HG03520 (cell line): ENCODE measurements at regions not wholly inside any gene's neighbourhood (a gene's known extent, or its start where the extent isn't known, plus 50 kb on each side); places are given as distances from the start of the nearest gene placed in this dataset.

ENCODE experiments used
- ATAC-seq: cut with Tn5 transposase; IDR thresholded peaks from one replicate; pipeline ENCODE4 v1.9.1; 2021; ENCODE audit warnings: mild to moderate bottlenecking, moderate library complexity; ENCODE audit not compliant: unreplicated experiment

DNA sequence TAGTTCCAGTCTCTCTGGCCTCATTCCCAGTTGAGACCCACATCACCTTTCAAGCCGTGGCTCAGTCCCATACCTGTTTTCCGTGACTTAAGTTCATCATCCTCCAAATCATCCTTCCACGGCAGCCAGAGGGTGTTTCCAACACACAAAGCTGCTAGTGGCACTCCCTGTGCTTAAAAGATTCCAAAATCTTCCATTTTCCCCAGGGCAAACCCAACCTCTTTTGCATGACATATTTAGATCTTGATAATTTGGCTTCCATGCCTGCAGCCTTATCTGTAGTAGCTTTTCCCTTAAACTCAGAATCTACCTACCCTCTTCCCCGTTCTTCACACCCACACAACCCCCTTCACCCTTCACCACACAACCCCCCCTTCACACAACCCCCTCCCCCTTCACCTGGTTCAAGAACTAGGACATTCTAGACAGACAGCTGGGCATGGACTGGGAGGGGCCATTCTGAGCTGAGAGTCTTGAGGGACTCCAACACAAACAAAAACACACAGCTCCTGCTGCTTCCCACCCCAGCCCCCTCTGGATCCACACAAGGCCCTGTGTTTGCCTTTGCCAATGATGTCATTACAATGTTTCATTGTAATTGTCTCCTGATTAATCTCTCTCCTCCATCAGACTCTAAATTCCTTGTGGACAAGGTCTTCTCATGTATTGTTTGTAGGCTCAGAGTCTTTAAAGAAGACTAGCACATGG, 268.2 kb downstream of the SH3GL2 start:
- ATAC-seq = no peak

DNA sequence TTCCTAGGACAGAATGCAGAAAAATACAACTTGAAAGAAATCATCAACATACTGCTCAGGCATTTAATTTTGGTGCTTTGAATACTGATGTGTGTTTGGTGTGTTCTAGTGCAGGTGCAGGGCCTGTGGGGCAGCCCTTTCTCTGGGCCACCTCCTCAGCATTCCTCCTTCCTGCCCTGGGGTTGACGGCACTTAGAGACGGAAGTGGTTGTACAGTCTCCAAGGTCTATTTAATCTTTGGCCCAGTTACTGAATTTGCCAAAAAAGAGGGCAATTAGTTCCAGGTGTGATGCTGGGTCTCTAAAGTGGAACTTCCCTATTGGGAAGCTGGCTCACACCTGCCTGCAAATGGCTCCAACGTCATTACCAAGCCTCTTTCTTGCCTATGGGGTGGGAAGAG, 269.0 kb downstream of the SH3GL2 start:
- no peak for ATAC-seq

DNA sequence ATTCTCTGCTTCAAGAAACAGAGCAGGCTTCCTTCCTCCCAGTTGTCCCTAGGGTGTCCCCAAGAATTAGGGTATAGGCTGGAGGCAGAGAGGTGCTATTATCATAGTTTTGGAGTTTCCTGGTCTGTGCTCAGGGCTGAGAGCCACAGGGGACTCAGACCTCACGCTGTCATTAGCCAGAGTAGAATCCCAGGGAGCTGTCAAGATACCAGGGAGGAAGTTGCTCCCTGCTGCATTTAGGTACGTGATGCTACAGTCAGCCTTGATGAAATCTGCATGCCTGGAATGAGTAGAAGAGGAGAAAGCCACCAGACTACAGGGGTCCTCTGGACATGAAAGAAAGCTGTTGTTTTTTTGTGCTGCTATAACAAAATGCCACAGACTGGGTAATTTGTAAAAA, 273.2 kb downstream of the SH3GL2 start:
- ATAC-seq = no peak

DNA sequence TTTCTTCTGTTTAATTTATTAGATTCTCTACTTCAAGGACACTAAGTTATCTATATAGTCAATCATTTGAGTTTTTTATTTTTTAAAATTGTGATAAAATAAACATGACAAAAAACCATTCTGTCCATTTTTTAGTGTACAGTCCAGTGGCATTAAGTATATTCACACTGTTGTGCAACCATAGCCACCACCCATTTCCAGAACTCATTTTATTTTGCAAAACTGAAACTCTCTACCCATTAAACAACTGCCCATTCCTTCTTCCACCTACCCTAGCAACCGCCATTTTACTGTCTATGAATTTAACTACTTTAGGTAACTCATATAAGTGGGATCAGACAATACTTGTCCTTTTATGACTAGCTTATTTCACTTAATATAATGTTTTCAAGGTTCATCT, 275.6 kb downstream of the SH3GL2 start:
- no peak for ATAC-seq

DNA sequence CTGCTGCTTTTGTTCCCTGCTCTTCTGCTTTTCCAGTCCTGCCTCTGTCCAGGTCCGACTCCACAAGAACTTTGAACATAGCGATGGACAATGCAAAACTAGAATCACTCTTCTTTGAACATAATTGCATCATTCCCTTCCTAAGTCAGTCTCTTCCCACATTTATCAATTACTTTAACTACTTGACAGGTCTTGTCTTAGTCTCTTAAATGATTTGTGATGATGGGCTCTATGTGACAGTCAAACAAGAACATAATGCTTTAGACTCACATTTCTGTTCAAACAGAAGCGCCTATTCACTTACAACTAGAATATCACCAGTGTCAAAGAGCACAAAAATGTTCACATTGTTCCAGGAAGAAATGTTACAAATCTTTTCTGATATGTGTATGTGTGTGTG, 278.1 kb downstream of the SH3GL2 start:
- no peak for ATAC-seq

DNA sequence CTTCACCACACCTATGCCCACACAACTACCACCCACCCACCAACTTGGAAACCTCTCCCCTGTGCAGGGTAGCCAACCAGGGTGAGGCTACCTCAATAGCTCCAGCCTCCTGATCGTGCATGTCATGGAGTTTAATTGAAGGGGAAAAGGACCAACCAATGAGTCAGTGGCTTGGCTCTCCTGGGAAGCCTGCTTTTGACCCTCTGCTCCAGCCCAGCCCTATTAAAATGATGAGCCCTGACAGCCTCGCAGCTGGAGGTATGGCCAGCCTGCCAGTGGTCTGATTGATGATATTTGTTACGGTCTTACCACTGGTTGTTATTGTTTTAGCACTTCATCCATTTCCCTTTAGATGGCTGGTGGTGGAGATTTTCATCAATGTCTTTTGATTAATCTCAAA, 280.4 kb downstream of the SH3GL2 start:
- ATAC-seq = no peak

DNA sequence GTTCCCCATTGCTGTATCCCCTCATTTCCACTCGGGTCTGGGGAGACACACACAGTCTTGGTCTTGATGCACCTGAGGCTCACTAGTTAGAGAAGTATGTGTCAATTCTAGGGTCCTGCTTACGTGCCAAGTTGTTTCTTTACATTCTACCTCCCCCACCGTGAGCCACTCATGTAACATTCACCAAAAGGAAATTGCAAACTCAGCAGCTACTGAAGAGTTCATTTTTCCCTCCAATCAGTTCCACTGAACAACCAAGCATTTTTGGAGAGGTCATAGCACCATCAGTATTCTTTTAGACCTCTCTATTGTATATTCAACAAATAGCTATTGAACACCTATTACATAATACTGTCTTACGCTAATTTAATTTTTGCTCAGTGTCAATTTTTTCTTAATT, 281.1 kb downstream of the SH3GL2 start:
- no peak for ATAC-seq

DNA sequence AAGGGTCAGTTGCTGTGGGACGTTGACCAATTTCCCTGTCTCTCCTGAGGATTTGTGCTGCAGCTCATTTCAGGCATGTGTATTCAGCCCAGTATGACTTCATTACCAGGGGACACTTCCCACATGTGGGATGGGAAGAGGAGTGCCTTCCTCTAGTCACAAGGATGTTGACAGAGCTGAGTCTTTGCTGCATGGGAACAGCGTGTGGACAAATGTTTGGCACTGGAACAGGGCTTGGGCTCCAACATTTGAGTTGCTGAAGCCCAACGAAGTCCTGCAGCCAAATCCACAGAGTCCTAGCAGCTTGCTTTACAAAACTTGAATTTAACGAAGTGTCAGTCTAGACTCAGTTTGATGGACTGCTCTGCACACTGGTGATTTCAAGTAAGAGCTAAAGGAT, 283.2 kb downstream of the SH3GL2 start:
- ATAC-seq = no peak

DNA sequence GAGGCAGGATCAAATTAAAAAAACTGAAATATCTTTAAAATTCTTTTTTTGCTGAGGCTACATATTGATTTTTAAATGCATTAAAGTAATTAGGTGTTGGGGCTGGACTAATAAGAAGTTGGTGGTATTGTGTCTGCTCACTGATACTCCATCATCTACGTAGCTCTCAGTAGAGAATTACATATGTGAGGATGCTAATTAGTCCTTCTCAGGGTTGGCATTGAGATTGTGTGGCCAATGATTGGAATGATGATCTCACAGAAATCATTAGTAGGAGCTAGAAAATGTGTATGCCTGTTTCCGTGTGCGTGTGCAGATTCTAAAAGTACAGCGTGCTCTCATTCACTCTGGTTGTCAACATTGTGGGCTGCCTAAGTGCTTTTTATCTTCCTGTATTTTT, 283.8 kb downstream of the SH3GL2 start:
- ATAC-seq = no peak

DNA sequence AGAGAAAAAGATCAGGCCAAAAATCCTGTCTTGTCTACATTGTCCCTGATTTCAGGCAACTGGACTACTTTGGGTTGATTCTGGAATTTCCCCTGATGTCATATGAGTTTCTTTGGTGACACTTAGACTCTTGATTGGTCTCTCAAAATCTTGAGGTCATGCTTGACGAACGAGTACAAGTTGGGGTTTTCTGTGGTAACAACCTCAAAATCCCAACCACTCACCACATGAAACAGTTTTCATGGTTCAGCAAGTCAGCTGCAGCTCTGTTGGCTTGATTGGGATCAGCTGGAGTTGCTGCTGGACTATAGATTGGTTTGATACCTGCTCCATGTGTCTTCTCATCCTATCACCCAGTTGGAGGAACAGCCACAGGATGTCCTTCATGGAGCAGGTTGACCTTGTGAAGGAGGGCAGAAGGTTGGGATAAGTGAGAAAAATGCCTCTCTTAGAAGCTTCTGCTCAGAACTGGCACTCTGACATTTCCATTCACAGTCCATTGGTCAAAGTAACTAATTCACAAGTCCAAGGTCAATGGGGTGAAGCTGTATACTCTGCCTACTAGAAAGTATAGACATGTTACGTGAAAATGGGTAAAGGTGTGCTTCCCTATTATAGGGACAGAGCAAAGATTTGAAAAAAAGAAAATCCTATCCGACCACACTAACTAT, 284.5 kb downstream of the SH3GL2 start:
- ATAC-seq = peak; percentile 83

DNA sequence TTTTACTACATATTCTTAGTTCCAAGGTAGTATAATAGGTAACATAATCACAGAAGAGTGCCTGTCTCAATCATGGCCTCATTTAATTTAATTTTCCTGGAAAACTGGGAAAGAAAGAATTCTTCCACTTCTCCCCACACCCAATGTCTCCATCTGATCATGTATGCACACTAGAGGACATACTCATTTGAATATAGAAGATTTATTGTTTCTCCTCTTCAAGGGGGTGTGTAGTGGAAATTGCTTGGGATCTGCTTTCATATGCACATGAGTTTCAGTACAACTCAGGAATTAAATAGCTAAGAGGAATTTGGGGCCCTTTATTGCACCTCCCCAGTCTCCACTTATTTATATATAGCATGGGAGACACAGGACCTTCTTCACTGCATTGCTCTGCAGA, 285.1 kb downstream of the SH3GL2 start:
- ATAC-seq = no peak

DNA sequence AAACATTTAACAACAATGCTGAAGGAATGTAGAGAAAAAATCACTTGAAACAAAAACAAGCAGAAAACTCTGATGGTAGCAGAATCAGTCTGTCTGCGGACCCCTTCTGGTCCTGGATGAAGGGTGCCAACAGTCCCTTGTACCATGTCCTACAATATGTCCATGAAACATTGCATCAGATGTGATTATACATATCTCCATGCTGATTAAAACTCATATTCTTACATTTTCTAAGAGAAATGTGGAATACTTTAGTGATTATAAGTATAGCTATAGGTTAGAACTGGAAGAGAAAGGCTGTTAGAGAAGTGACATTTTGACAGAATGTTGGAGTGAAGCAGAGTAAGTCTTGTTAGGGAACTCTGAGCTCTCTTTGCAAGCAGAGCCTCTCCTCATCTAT, 286.1 kb downstream of the SH3GL2 start:
- no peak for ATAC-seq

DNA sequence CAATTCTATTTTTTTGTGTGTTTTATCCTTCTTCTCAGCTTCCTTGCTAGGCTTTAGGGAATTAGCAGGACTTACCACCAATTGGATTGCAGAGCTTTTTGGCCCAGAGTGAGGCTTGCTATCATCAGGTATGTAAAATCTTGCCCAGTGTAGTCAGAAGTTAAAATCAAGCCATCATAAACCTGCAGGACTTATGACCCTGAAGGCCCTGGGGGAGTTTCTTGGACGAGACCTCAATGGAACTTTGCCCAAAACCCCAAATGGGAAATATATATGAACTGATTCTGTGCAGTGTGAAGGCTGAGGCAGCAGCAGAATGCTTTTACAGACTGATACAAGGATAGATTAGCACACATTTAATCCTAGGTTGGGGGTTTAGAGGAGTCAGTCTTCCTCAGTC, 287.0 kb downstream of the SH3GL2 start:
- no peak for ATAC-seq

DNA sequence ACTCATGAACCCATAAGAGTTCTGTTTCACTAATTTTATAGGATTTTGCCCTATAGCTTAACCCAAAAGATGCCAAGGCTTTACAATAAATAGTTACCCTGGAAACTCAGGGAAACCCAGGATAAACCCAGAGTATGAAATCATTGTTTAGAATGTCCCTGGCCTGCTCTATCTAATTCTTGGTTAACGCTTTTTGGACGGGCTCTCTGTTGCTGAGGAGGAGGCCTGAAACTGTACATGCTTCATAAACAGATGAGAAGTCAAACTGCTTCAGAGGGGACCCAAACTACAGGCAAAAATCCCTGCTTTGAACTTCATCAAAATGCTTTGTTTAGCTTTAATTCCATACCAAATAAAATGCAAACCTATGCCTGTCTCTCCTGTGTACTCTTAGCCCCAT, 291.9 kb downstream of the SH3GL2 start:
- no peak for ATAC-seq

DNA sequence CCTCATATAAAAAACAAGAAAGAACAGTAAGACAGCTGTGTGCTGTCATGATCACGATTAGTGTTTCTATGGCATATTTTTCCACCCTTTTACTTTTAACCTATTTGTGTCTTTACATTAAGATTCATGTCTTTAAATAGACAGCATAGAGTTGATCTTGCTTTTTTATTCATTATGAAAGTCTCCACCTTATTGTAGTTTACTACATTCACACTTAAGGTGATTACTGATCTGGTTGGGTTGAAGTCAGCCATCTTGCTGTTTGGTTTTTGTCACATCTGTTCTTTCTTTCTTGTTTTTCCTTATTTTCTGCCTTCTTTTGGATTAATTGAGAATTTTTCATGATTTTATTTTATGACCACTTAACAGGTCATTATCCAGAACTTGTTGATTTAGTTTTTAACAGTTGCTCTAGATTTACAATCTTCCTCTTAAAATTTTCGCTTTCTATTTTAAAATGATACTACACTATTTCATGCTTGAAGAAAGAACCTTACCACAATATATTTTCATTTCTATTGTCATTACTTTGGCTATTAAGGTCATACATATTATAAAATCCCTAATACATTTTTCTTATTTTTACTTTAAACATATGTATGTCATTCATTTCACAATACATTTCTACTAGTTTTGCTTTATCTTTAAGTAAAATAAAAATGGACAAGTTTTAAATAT, 292.5 kb downstream of the SH3GL2 start:
- ATAC-seq = no peak

DNA sequence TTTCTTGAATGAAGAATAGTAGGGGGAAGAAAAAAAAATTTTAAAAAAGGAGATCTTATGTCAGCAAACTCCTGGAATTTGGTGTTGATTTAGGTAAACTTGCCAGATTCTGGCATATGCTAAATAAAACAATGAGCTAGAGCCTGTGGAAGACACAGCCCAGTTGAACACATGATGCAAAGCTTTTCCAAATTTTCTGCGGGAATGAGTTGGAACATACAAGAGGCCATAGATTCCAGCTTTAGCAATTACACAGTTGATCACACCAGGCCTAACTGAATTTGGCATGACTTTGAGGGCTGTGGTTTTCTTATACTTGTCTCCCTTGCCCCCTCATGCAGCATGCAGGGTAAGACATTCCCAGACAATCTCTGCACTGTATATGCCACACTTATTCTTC, 297.0 kb downstream of the SH3GL2 start:
- no peak for ATAC-seq

DNA sequence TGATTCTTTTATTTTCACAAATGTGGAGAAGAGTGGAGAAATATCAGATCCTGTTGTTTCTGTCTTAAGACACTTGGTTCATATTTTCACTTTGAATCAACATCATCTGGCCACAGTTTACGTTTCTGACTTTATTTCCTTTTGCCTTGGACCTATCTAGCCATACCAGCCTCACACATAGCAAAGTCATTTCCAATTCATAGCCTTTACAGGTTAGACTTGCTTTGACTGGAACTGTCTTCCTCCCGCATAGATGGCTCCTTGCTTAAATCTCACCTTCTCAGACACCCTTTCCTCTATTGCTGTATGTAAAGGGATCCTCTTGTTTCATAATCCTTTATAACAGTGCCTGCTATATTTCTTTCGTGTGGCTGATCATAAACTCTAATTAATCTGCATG, 297.8 kb downstream of the SH3GL2 start:
- no peak for ATAC-seq

DNA sequence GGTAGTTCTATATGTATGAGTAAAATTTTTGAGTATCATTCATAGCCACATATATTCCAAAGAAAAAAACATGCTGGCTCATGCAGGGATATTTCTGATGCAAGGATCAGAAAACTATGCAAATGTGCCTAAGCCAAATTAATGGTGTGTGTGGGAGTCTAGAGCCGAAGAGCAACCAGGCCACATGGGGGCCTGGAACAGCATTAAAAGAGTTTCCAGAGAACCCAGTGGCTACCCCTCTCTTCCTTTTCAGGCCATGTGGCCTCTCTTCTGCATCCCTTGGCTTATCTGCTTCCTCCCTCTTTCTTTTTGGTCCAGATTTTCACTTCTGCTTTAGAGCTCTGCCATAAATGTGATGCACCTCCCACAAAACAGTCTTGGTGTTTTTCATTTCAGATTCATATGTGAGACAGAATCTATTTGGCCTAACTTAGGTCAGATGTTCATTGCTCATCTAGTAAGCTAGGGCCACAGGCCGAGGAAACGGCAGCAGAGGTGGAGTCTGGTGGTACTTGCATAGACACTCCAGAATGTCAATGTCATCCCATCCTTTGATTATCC, 300.0 kb downstream of the SH3GL2 start:
- no peak for ATAC-seq

DNA sequence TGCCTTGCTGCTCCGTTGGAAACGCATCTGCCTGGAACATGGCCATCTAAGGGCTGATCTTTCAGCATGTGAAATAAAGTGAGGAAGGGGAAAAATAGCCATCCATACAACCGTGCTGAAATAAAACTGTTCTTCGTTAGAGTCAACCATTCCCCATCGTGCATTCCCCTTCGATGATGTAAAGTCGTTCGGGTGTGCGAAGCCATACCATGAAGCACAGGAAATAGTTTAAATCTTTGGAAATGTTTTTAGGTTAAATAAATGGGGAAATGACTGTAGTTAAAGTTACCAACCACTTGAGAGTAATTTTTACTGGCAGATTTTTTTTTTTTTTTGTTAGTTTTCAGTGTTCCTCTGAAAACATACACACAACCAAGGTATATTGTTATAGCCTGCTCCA, 302.5 kb downstream of the SH3GL2 start:
- ATAC-seq = no peak

DNA sequence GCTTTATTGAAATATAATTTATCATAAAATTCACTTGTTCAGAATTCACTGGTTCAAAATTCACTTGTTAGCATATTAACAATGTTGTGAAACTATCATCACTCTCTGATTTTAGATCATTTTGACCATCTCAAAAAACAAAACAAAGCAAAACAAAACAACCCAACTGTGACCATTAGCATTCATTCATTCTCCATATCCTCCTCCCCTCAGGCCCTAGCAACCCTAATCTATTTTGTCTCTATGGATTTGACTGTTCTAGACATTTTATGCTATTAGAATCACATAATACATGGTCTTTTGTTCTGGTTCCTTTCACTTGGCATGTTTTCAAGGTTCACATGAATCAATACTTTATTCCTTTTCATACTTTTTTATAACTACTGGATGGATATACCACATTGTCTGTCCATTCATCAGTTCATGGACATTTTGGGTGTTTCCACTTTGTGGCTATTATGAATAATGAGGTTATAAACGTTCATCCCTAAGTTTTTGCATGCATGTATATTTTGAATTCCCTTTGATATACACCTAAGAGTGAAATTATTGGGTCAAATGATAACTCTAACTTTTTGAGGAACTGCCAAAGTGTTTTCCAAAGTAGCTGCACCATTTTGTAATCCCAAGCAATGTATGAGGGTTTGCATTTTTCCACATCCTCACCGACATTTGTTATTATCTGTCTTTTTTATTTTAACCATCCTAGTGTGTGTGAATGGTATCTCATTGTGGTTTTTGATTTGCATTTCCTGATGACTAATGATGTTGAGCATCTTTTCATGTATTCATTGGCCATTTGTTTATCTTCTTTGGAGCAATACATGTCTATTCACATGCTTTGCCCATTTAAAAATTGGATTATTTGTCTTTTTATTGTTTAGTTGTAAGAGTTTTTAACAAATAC, 304.1 kb downstream of the SH3GL2 start:
- ATAC-seq = no peak

DNA sequence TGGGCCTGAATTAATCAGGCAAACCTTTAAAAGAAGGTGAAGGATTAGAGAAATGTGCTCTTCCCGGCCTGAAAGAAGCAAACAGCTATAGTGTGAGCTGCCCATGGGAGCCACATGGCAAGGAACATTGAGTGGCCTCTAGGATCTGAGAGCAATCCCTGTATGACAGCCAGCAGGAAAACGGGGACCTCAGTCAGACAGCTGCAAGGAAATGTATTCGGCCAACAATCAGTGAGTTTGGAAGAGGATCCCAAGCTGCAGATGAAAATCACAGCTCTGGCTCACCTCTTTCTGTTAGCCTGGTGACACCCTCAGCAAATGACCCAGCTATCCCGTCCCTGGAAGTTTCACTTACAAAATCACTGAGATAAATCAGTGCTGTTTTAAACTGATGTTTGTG, 309.2 kb downstream of the SH3GL2 start:
- ATAC-seq = no peak
